GM20431 (cell line): ENCODE measurements at regions not wholly inside any gene's neighbourhood (a gene's known extent, or its start where the extent isn't known, plus 50 kb on each side); places are given as distances from the start of the nearest gene placed in this dataset.

Experiments
- in situ Hi-C: fragments of 300-500 bp; cut with MseI, MboI; formaldehyde crosslinking; loops from one replicate; pipeline ENCODE4 v1.15.0; 2020; ENCODE audit warnings: low sequenced_read_pairs; ENCODE audit not compliant: unreplicated experiment

DNA sequence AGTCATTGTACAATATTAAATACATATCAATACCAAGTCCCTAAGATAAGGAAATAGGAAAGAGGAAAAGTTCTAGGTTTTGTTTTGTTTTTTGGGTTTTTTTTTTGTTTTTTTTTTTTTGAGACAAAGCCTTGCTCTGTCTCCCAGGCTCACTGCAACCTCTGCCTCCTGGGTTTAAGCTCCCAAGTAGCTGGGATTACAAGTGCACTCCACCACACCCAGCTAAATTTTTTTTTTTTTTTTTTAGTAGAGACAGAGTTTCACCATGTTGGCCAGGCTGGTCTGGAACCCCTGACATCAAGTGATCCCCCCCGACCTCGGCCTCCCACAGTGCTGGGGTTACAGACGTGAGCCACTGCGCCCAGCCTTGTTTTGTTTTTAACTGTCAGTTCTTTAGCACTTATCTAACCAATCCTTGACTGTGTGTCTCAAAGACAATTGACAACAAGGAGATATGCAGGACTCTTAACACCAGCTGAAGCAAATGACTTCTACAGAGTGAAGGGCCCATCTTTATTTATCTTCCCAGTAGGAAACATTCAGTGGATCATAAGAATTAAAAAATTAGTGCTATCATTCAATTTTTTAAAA, 100.0 kb upstream of the RAP2B start:
- in situ Hi-C loops, result no loop called here

DNA sequence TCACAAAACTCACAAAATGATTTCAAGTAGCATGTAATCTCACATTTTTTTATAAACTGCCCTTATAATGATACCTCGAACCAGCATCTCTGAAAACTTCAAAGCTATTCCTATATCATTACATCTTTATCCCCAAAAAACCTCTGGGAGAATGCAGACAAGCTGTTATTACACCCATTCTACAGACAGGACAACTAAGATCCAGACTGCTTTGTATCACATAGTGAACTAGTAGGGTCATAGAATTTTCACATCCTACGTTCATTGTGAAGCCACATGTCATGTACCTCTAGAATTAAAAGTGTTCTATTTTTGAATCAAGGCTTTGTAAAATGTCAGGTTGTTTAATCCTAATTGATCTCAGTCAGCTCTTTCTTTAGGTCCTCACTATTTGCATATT, 98.7 kb upstream of the RAP2B start:
- in situ Hi-C loops, result no loop called here

DNA sequence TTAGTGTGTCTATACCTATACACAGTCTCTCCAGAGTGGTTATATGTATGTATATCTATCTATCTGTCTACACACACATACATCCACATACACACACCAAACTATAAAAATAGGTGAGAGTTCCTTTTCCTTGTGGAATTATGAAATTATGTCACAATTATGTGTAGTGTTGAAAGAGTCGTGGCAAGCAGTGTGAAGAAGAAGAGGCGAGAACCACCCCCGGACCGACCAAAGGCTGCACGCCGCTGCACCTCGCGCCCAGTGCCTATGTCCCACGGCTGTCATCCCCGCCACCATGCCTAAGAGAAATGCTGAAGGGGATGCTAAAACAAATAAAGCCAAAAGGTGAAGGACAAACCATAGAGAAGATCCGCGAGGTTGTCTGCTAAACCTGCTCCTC, 95.0 kb upstream of the RAP2B start:
- in situ Hi-C loops, result no loop called here

DNA sequence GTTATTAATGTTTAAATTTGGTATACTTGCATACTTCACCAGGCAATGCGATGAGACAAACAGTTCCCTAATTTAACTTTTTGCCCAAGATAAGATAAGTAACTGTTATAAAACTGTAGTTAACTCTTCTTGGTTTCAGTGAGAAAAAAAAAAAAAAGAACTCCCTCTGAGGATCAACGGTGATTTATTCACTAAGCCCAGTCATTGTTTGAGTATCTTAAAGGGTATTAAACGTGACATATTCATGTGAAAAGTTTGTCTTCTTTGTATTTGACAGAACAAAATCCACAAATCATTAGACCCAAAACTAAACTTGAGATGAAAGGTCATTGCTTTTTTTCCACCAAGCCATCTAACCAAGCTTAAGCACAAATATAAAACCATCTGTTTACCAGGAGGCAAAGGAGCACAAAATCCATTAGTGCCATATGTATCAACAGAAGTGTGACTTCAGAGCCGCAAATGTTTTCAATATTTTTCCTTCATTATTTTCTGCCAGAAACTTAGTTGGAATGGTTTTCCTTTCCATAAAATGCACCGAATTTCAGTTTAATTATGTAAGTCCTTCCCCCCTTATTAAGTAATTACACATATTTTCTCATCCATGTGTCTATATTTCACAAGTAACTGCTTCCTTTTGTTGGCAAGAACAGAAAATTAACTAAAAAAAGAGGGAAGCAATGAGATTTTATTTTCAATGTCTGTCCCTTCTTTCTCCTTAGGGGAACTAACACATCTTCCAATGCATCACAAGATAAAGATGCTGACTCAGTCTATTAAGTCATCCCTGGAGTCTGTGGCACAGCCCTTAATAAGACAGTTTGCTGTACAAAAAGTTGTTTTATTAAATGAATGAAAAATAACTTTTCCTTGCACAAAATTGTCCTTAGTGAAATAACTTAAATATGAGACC, 92.2 kb upstream of the RAP2B start:
- in situ Hi-C loops, result no loop called here

DNA sequence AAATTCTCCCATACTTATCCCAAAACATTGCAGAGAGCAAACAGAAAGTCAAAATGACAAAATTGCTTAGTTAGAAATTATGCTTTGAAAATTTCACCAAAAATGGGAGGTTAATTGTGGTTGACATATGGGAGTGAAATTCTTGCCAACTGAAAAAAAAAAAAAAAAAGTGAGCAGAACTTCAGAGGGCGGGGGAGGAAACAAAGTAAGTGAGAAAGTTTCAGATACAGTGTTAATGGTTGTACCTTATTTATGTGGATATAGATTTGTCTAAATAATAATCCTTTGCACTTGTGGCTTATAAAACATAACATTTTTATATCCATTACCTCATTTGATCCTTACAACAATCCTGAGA, 91.5 kb upstream of the RAP2B start:
- in situ Hi-C loops, result no loop called here

DNA sequence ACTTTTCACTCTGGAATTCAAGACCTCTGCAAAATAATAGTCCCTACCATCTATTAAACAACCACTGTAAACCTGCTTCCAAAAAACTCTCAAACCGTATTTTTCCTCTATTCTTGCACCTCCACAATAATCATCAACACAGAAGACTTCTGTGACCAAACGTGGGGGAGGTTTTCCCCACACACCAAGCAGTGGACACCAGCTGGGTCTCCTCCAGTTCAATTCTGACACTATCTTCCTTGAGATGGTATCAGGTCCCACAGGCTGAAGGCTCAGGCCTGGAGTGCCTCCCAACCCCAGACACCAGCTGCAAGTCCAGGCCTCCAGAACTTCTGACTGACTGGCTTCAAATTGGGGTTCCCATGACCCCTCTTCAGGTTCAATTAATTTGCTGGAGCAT, 89.6 kb upstream of the RAP2B start:
- in situ Hi-C loops, result no loop called here

DNA sequence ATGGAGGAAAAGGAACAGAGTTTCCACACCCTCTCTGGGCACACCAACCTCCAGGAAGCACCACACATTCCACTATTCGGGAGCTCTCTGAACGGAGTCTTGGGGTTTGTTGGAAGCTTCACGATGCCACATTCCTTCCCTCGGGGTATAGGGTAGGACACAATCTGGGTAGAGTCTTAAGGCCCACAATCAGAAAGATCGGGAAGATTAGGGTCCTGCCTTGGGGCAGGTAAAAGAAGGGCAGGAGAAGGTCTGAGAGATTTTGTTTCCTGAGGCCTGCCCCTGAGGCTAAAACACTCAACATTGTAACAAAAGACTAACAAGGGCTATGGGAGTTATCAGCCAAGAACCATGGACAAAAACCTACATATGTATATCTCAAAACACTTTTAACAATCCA, 89.2 kb upstream of the RAP2B start:
- in situ Hi-C loops, result no loop called here

DNA sequence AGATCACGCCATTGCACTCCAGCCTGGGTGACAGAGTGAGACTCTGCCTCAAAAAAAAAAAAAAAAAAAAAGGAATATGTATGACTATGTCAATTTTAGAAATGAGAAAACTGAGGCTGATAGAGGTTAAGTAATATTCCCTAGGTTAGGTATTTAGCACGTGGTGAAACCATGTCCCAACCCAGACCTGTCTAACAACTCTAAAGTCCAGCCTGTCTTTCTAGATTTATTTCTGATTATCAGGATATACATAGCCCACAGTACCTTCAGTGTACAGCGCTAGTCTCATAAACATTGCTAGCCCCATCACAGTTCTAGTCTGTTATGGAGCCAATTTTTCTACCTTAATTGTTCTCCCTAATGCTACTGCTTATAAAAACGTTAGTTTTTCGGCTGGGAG, 88.4 kb upstream of the RAP2B start:
- in situ Hi-C loops, result no loop called here

DNA sequence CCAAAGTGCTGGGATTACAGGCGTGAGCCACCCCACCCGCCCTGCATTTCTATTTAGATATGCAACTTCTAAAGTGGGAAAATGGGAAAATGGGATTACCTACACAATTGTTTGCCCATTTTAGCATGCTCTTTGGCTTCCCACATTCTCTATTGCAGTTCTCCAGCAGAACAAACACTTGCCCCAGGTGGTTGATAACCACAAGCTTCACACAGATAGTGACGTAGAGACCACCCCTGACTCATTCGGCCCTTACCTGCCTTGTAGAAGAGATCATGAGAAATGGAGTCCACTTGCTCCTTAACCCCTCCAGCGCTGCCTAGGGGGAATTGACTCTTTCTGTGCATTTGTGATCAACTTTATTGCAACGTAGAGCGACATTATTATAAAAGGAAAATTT, 83.2 kb upstream of the RAP2B start:
- in situ Hi-C loops, result no loop called here

DNA sequence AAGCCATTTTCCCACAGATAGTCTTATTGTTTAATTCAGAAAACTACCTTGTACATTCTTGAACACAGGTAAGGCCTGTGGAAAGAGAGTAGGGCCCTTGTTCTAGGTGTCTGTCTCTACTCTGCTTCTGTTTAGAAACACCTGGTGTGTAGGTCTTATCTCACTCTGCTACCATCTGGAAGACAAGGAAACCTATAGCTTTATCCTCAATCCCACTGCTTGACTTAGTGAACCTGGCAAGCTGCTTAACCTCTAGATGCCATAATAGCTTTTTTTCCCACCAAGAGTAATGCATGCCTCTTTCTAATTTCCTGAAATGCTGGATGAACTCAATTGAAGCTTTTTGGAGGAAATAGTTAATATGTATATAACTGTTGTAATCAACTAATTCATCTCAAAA, 82.6 kb upstream of the RAP2B start:
- in situ Hi-C loops, result no loop called here

DNA sequence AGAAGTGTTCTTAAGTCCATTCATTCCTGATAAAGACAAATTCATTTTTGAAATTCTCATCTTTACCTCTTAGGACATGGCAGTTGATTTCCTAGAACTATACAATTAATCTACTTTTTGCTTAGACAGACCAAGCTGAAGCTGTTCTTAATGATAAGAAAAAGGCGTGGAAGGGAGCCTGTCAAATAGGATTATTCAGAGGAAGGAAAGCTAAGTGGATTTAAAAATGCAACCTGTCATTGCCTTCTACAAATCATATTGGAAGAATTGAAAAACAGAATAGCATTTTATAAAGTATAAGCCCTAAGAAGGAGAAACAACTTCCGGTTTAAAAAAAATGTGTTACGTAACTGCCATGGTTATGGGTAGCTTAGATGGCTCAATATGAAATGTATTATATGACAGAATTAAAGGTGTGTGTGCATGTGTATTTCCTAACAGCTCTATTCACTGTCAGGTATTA, 81.2 kb upstream of the RAP2B start:
- in situ Hi-C loops, result no loop called here

DNA sequence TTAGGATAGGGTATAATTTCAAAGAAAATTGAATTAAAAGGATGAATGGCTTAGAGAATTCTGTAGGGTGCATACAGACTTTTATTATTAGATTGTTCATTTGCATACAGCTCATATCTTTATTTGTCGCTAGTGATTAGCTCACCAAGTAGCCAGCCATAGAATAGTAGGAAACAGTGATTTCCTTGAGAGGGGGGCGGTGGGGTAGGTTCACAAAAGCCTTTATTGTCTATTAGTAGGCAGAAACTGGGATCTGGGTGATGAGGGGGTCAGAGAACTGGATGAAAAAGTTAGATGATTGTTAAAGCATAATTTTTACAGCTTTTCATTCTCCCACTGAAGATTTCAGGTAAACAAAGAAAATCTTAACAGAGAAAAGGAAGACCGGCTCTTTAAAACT, 77.6 kb upstream of the RAP2B start:
- in situ Hi-C loops, result no loop called here

DNA sequence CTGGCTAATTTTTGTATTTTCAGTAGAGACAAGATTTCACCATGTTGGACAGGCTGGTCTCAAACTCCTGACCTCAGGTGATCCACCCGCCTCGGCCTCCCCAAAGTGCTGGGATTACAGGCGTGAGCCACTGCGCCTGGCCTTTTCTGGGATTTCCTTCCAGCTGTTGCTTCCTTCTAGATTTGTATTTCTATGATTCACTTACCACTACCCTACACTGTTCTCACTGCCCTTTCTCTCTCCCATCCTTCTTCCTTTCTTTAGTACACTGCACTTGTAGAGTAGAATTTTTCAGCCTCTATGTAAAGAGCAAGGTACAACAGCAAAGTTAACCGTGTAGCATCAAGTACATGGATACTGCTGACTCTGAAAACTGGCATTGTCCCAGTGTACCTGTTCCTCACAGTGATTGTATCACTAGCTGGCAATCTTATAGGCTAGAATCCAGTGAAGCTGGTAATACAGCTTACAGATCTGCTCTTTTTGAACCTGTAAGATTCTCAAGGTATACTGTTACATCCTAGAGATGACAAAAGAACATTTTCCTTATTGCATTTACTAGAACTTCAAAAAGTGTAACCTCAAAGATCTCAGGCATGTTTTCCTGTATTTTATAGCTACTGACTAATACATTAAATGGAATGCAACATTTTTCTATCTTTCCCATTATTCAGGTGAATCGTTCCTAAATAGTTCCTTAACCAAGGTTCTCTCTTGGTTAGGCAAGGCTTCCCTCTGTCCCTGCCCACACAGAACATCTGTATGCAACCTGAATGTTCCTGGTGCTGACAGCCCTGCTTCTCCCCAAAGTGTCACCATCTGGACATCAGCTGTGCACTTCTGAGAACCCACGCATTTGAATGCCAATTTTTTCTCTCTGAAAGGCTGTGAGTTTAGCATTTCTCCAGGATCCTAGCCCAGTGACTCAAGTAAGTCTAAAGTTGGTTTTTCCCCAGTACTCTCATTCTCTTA, 74.1 kb upstream of the RAP2B start:
- in situ Hi-C loops, result no loop called here

DNA sequence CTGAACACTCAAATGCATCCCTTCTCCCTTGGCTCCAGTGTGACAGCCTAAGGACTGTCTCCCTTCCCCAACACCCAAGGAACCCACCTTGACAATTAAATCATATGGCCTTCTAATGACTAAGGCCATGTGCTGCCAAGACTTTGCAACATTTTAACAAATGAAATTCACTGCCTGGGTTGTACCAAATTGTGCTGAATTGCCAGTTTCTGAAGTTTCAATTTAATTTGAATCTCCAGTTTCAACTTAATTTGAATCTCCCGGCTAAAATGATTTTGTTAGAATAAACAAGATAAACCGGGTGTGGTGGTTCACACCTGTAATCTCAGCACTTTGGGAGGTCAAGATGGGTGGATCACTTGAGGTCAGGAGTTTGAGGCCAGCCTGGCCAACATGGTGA, 72.4 kb upstream of the RAP2B start:
- in situ Hi-C loops, result no loop called here

DNA sequence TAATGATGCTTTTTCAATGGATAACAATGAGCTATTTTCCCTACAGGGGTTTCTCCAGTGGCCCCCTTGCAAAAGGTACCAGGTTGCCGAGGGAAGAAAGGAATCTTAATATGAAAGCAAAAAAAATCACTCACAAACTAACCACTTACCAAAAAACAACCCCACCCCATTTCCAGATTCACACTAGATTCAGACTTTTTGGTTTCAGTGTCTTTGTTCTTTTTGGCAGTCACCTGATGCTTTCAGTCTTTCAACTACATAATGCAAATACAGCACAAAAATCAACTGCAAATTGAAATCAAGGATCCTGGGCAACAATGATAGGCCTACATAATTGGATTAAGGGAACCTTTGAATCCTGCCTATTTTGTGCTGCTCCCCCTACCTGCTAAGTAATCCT, 71.1 kb upstream of the RAP2B start:
- in situ Hi-C loops, result no loop called here

DNA sequence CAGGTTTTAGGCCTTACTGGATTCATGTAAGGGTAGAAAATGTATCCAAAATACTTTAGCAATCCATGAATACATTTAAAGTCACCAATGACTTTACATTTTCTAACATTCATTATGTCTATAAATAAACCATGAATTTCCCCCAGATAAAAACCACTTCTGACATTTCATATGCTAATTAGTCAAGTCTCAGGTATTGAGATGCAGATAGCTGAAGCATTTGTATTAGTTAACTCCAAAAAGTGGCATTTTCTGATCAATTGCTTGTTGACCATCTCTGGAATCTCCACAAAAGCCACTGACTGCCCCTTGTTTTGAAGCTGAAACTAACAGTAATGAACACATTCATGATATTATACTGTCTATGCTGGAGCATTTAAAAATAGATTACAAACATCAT, 68.4 kb upstream of the RAP2B start:
- in situ Hi-C loops, result no loop called here

DNA sequence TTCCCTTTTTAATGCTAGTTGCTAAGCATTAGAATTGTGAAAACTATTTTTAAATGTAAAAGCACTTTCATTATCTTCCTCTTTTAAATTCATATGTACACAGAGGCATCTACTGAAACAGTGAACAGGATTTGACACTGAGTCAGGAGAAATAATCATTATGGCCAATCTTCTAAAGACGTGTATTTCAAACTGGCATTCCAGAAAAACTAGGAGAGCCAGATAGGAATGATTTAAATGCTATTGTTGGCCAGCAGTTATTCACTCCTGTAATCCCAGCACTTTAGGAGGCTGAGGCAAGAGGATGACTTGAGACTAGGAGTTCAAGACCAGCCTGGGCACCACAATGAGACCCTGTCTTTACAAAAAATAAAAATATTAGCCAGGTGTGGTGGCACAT, 67.6 kb upstream of the RAP2B start:
- in situ Hi-C loops, result no loop called here

DNA sequence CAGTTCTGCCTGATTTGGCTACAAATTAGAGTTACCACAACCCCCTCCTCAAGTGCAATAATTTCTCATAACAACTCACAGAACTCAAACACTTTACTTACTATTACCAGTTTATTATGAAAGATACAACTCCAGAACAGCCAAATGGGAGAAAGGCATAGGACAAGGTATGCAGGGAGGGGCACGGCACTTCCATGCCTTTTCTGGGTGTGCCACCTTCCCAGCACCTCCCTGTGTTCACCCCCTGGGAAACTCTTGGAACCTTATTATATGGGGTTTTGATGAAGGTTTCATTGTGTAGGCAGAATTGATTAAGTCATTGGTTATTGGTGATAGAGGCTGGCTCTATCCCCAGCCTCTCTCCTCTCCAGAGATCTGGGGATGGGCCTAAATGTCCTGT, 66.6 kb upstream of the RAP2B start:
- in situ Hi-C loops, result no loop called here

DNA sequence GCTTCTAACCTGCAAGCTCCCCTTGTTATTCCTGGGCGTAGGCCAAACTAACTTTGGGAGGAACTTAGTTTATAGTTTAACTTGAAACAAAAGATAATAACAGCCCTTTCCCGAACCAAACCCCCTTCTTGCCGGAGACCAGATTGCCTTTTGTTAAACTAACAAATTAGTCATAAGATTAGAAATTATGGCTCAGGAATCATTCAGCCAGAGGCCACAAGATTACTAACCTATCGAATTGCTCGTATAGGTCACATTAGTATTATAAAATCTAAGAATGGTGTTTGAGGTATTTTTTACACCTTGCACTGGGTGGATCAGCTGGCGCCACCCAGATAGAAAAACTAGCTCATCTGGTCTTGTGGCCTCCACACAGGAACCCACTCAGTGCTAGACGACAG, 65.3 kb upstream of the RAP2B start:
- in situ Hi-C loops, result no loop called here

DNA sequence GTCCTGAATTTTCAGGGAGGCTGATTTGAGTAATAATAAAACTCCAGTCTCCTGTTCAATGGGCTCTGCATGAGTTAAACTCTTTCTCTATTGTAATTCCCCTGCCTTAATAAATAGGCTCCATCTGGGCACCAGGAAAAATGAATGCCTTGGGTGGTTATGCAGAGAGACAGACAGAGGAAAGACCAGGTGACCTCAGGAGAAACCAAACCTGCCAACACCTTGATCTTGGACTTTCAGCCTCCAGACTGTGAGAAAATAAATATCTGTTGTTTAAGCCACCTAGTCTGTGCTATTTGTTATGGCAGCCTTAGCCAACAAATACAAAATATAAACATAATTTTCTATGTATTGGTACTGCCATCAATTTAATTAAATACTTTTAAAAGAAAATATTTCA, 64.8 kb upstream of the RAP2B start:
- in situ Hi-C loops, result no loop called here

DNA sequence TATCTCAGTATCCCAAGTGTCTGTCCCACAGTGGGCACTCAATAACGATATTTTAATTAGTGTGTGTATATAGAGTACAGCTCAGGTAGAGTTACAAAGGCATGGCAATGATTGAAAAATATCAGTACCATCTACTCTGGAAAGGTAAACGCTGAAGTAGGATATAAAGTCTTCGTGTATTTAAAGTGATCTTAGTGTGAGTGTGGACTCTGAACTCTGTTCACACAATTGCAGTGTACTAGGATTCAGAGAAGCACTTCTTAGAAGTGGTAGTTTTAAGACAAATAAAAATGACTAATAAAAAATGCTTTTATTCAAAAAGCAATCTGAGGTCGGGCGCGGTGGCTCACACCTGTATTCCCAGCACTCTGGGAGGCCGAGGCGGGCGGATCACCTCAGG, 62.9 kb upstream of the RAP2B start:
- in situ Hi-C loops, result no loop called here
